HepG2 (cell line): ENCODE measurements at regions not wholly inside any gene's neighbourhood (a gene's known extent, or its start where the extent isn't known, plus 50 kb on each side); places are given as distances from the start of the nearest gene placed in this dataset.

ENCODE experiments used
- ATAC-seq: fragments of 200-7000 bp; cut with Tn5 transposase; 3 replicates; pipeline ENCODE4 v1.9.1; 2020; ENCODE audit warnings: mild to moderate bottlenecking, moderate library complexity
- BruUV-seq: library from RNA; stranded (reverse); fragments of 400-500 nt; replicated peaks from 2 replicates; lab custom pipeline; 2021; lab: Mats Ljungman, UMichigan
- CTCF ChIA-PET: fragments of 300-600 bp; formaldehyde crosslinking; extraction: SDS; loops from one replicate; lab custom pipeline; 2021; ENCODE audit warnings: low total read pairs, inconsistent platforms, low intra/inter-chr PET ratio; lab: Yijun Ruan, JAX
- POLR2A ChIA-PET: fragments of 350-600 bp; sonication (Branson Sonifier 250); formaldehyde crosslinking; loops from one replicate; lab custom pipeline; 2020; ENCODE audit warnings: antibody characterized with exemption, inconsistent platforms; lab: Yijun Ruan, JAX
- DNase-seq: peaks from one replicate; pipeline ENCODE4 v3.0.0-alpha.2; 2015; ENCODE audit warnings: low spot score
- FAIRE-seq: peaks from 3 replicates; lab custom pipeline; 2011; peaks lifted over from hg19 to GRCh38; lab: Jason Lieb, UNC
- H2AFZ ChIP-seq: one replicate; pipeline ENCODE4 v1.6.1; 2011; ENCODE audit warnings: low read length, inconsistent platforms
- H3K27ac ChIP-seq: fragments of 300-600 bp; 3 replicates; pipeline ENCODE4 v1.8.0; 2011; ENCODE audit warnings: mixed run types, mild to moderate bottlenecking, mixed read lengths, low read length, inconsistent platforms; ENCODE audit not compliant: insufficient read depth; ENCODE audit errors: extremely low read length
- H3K27me3 ChIP-seq, 2 experiments: fragments of 200-600 bp in 1 of 2; 2 replicates in 1 of 2; 3 replicates in 1 of 2; pipeline versions ENCODE4 v1.6.0 to v1.8.0; 2011; ENCODE audit warnings: low read length in 2 of 2, mild to moderate bottlenecking in 2 of 2, moderate library complexity in 2 of 2, inconsistent platforms in 1 of 2; ENCODE audit not compliant: insufficient read depth in 2 of 2, control insufficient read depth in 1 of 2
- H3K36me3 ChIP-seq, 2 experiments: fragments of 200-600 bp in 1 of 2; replicated peaks in 1 of 2; 2 replicates in 1 of 2; 3 replicates in 1 of 2; pipeline versions ENCODE4 v1.5.1 to v1.8.0; 2011; ENCODE audit warnings: low read length in 2 of 2, inconsistent platforms in 1 of 2; ENCODE audit not compliant: insufficient read depth in 2 of 2, control insufficient read depth in 1 of 2
- H3K4me1 ChIP-seq: 2 replicates; pipeline ENCODE4 v1.5.1; 2012; ENCODE audit warnings: low read length, inconsistent platforms; ENCODE audit not compliant: insufficient read depth
- H3K4me2 ChIP-seq: 2 replicates; pipeline ENCODE4 v1.6.0; 2011; ENCODE audit warnings: low read depth, low read length, inconsistent platforms
- H3K4me3 ChIP-seq, 3 experiments: fragments of 200-600 bp in 1 of 3; sonication (generic), shearing (Covaris generic) in 1 of 3; replicated peaks in 1 of 3; 2 replicates each; pipeline ENCODE4 v1.5.1; 2011 to 2016; ENCODE audit warnings: low read length in 3 of 3, inconsistent platforms in 2 of 3, low read depth in 2 of 3, mild to moderate bottlenecking in 2 of 3, control low read depth in 1 of 3, mixed read lengths in 1 of 3; ENCODE audit not compliant: insufficient read depth in 1 of 3
- H3K79me2 ChIP-seq: one replicate; pipeline ENCODE4 v1.6.1; 2011; ENCODE audit warnings: low read length, inconsistent platforms; ENCODE audit not compliant: insufficient read depth
- H3K9ac ChIP-seq: 2 replicates; pipeline ENCODE4 v1.6.0; 2011; ENCODE audit warnings: mild to moderate bottlenecking, low read depth, low read length, inconsistent platforms; ENCODE audit not compliant: insufficient read depth
- H3K9me3 ChIP-seq: 2 replicates; pipeline ENCODE4 v1.5.1; 2012; ENCODE audit warnings: mild to moderate bottlenecking, low read length
- H4K20me1 ChIP-seq: 2 replicates; pipeline ENCODE4 v1.6.0; 2011; ENCODE audit warnings: inconsistent platforms, mild to moderate bottlenecking, low read length, moderate library complexity; ENCODE audit not compliant: insufficient read depth
- BRD4 ChIP-seq: sonication (generic); formaldehyde crosslinking; IDR thresholded peaks from 2 replicates; pipeline ENCODE4 v1.4.0; 2020; ENCODE audit warnings: missing genetic modification reagents
- ESRRA ChIP-seq: sonication (generic); formaldehyde crosslinking; IDR thresholded peaks from 2 replicates; pipeline ENCODE4 v1.5.1; 2020; ENCODE audit warnings: mild to moderate bottlenecking, low read depth, missing genetic modification reagents
- HMGA1 ChIP-seq: sonication (generic); formaldehyde crosslinking; conservative IDR thresholded peaks from 2 replicates; pipeline ENCODE4 v1.4.0; 2020; ENCODE audit warnings: missing genetic modification reagents
- ISX ChIP-seq: sonication (generic); formaldehyde crosslinking; conservative IDR thresholded peaks from 2 replicates; pipeline ENCODE4 v1.5.0; 2020; ENCODE audit warnings: missing genetic modification reagents
- LBX2 ChIP-seq: sonication (generic); formaldehyde crosslinking; IDR thresholded peaks from 2 replicates; pipeline ENCODE4 v1.5.0; 2020; ENCODE audit warnings: missing genetic modification reagents, mild to moderate bottlenecking, borderline replicate concordance
- NFIC ChIP-seq: IDR thresholded peaks from 2 replicates; pipeline ENCODE4 v1.6.1; 2012; ENCODE audit warnings: mild to moderate bottlenecking, low read length, inconsistent platforms
- NPAS2 ChIP-seq: sonication (generic); formaldehyde crosslinking; IDR thresholded peaks from 2 replicates; pipeline ENCODE4 v1.8.0; 2022; ENCODE audit warnings: mild to moderate bottlenecking, missing genetic modification reagents, borderline replicate concordance
- REXO4 ChIP-seq: sonication (generic); formaldehyde crosslinking; IDR thresholded peaks from 2 replicates; pipeline ENCODE4 v1.8.0; 2022; ENCODE audit warnings: missing genetic modification reagents, mild to moderate bottlenecking, borderline replicate concordance
- TCF7L2 ChIP-seq: IDR thresholded peaks from 2 replicates; pipeline ENCODE4 v1.6.1; 2011; ENCODE audit warnings: mild to moderate bottlenecking, low read depth, low read length, moderate library complexity
- ZBTB21 ChIP-seq: sonication (generic); formaldehyde crosslinking; IDR thresholded peaks from 2 replicates; pipeline ENCODE4 v1.4.0; 2020; ENCODE audit warnings: missing genetic modification reagents
- ZEB1 ChIP-seq: IDR thresholded peaks from 2 replicates; pipeline ENCODE4 v1.6.1; 2012; ENCODE audit warnings: mild to moderate bottlenecking, low read depth, inconsistent platforms; ENCODE audit not compliant: insufficient replicate concordance
- ZFP36 ChIP-seq: fragments of 150-350 bp; IDR thresholded peaks from 2 replicates; pipeline ENCODE4 v1.6.1; 2018; ENCODE audit warnings: borderline replicate concordance, low read length, low read depth; ENCODE audit not compliant: partially characterized antibody
- ZNF512 ChIP-seq: sonication (generic); formaldehyde crosslinking; IDR thresholded peaks from 2 replicates; pipeline ENCODE4 v1.4.0; 2020; ENCODE audit warnings: mild to moderate bottlenecking, missing genetic modification reagents
- WGBS: methylation state at CpG from one replicate; pipeline ENCODE4 v1.1.6; 2017; ENCODE audit warnings: low lambda C conversion rate; 5-methylcytosine and 5-hydroxymethylcytosine counted together
- in situ Hi-C: cut with HindIII; loops from 2 replicates; pipeline ENCODE4 v1.10.0; 2017; ENCODE audit warnings: low pct_unique_long_range_greater_than_20kb; ENCODE audit not compliant: extremely low pct_ligation_motif_present
- intact Hi-C: fragments of 100-400 bp; cut with micrococcal nuclease; formaldehyde crosslinking; loops from one replicate; pipeline ENCODE4 v1.10.0; 2022; ENCODE audit not compliant: unreplicated experiment
- TF ChIP-seq, protein P1 (sequence below): IDR thresholded peaks from 2 replicates; pipeline ENCODE4 v1.6.1; 2016; ENCODE audit warnings: low read depth, control low read depth

GRCh38 chr3:80668100-80668499, 900.3 kb upstream of the ROBO1 start:
- Histone ChIP-seq H2AFZ (no peak overlapping the region), H3K79me2 (no peaks in the 10 kb centered on the region), H3K27ac (no peak overlapping the region), H3K27me3 (no peaks in the 10 kb centered on the region), H4K20me1 (no peaks in the 10 kb centered on the region), H3K4me2 (no peak overlapping the region), H3K36me3 (no peaks in the 10 kb centered on the region), H3K9ac (no peak overlapping the region), H3K9me3 (peaks cover 13% of the 10 kb centered on the region), H3K4me1 (peaks cover 9% of the 10 kb centered on the region), H3K4me3 (no peak overlapping the region)
- in situ Hi-C loops, result no loop called here
- TF ChIP-seq NFIC, result no peak
- TF ChIP-seq ZFP36, result peak; percentile 13
- TF ChIP-seq, protein P1, sequence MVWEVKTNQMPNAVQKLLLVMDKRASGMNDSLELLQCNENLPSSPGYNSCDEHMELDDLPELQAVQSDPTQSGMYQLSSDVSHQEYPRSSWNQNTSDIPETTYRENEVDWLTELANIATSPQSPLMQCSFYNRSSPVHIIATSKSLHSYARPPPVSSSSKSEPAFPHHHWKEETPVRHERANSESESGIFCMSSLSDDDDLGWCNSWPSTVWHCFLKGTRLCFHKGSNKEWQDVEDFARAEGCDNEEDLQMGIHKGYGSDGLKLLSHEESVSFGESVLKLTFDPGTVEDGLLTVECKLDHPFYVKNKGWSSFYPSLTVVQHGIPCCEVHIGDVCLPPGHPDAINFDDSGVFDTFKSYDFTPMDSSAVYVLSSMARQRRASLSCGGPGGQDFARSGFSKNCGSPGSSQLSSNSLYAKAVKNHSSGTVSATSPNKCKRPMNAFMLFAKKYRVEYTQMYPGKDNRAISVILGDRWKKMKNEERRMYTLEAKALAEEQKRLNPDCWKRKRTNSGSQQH (CRISPR knock-in tag), result no peak
- DNase-seq, result no peak
- ChIA-PET POLR2A (no interaction called here), CTCF (no interaction called here)
- no TSS peak for BruUV-seq
- FAIRE-seq, result no peak
- intact Hi-C loops, result no loop called here
- ATAC-seq, result no peak

- ChIA-PET CTCF (no interaction called here), POLR2A (no interaction called here)
- no peak overlapping the region for H2AFZ ChIP-seq
- under 1% methylated on average over 3 of the region's 3 CpGs for WGBS
- H3K4me3 ChIP-seq, result no peak overlapping the region
- no peak for DNase-seq
- BruUV-seq, result no TSS peak
- no peaks in the 10 kb centered on the region for H3K36me3 ChIP-seq
- in situ Hi-C loops, result no loop called here
- H3K4me2 ChIP-seq, result no peak overlapping the region
- FAIRE-seq, result no peak
- ATAC-seq, result no peak
- intact Hi-C loops, result no loop called here
- H3K79me2 ChIP-seq, result no peaks in the 10 kb centered on the region
- no peak overlapping the region for H3K9ac ChIP-seq
- no peaks in the 10 kb centered on the region for H3K4me1 ChIP-seq
- no peaks in the 10 kb centered on the region for H4K20me1 ChIP-seq
- H3K27ac ChIP-seq, result no peak overlapping the region
- H3K9me3 ChIP-seq, result peaks cover 9% of the 10 kb centered on the region
- no peaks in the 10 kb centered on the region for H3K27me3 ChIP-seq
- TF ChIP-seq BRD4 (CRISPR knock-in tag) (no peak), NPAS2 (no peak), HMGA1 (CRISPR knock-in tag) (no peak), ISX (CRISPR knock-in tag) (no peak), REXO4 (CRISPR knock-in tag) (no peak), ZBTB21 (no peak), ZEB1 (no peak), TCF7L2 (no peak), LBX2 (CRISPR knock-in tag) (no peak), ESRRA (CRISPR knock-in tag) (no peak), ZNF512 (CRISPR knock-in tag) (no peak)
Observed at GRCh38 chr3:80663426-80663825, 895.6 kb upstream of the ROBO1 start.
